Heart right ventricle (tissue), 16 donors: ENCODE measurements at regions not wholly inside any gene's neighbourhood (a gene's known extent, or its start where the extent isn't known, plus 50 kb on each side); places are given as distances from the start of the nearest gene placed in this dataset.

ENCODE experiments used
- ATAC-seq, 8 donors: fragments of 200-7000 bp; cut with Tn5 transposase; one replicate each; pipeline ENCODE4 v1.9.1; 2020; ENCODE audit warnings: mild to moderate bottlenecking in 8 of 8, moderate library complexity in 8 of 8, moderate number of reproducible peaks in 1 of 8
- DNase-seq, 2 donors: peaks; one replicate each; pipeline ENCODE4 v3.0.0-alpha.2; 2020
- H3K27ac ChIP-seq, 10 donors: fragments of 200-600 bp; sonication (generic) in 2 of 10; one replicate each; pipeline versions ENCODE4 v1.5.0 to v1.8.0; 2020 to 2022; ENCODE audit warnings: mild to moderate bottlenecking in 3 of 10
- H3K27me3 ChIP-seq, 7 donors: fragments of 200-600 bp; one replicate each; pipeline ENCODE4 v1.8.0; 2021 to 2022; ENCODE audit warnings: mild to moderate bottlenecking in 2 of 7
- H3K36me3 ChIP-seq, 9 donors: fragments of 200-600 bp; sonication (generic) in 1 of 9; one replicate each; pipeline versions ENCODE4 v1.5.0 to v1.8.0; 2020 to 2022; ENCODE audit warnings: mild to moderate bottlenecking in 2 of 9
- H3K4me1 ChIP-seq, 9 donors: fragments of 200-600 bp; sonication (generic) in 1 of 9; one replicate each; pipeline versions ENCODE4 v1.5.0 to v1.8.0; 2020 to 2022; ENCODE audit warnings: mild to moderate bottlenecking in 4 of 9
- H3K4me3 ChIP-seq, 10 donors: fragments of 200-600 bp; sonication (generic) in 2 of 10; one replicate each; pipeline versions ENCODE4 v1.5.0 to v1.8.0; 2020 to 2022; ENCODE audit warnings: mild to moderate bottlenecking in 7 of 10, moderate library complexity in 2 of 10
- H3K9me3 ChIP-seq, 11 donors: fragments of 200-600 bp in 10 of 11; sonication (generic) in 2 of 11; one replicate each; pipeline versions ENCODE4 v1.5.0 to v1.8.0; 2013 to 2022; ENCODE audit warnings: mild to moderate bottlenecking in 2 of 11, control low read depth in 1 of 11, moderate library complexity in 1 of 11
- CTCF ChIP-seq, 9 donors: fragments of 200-600 bp; sonication (generic) in 2 of 9; IDR thresholded peaks; one replicate each; pipeline versions ENCODE4 v1.5.0 to v1.8.0; 2021 to 2022; ENCODE audit warnings: antibody characterized with exemption in 9 of 9, mild to moderate bottlenecking in 5 of 9, moderate library complexity in 1 of 9
- WGBS, 2 donors: extraction: QIAGEN DNeasy Blood & Tissue Kit; methylation state at CpG; one replicate each; pipeline ENCODE4 v1.1.7; 2013; ENCODE audit warnings: inconsistent platforms in 1 of 2; 5-methylcytosine and 5-hydroxymethylcytosine counted together
- intact Hi-C, 10 donors: fragments of 100-400 bp; cut with DNase I; formaldehyde crosslinking; loops; one replicate each; pipeline versions ENCODE4 v1.11.1 to v1.14.2; 2022
- donor health status: Arrhythmogenic right ventricular cardiomyopathy.
- donor health status: ischemic (EF 13 %, LVEDD 7.1; RV severe dilation, severe dysfunction).
- donor health status: healthy with polysubstance abuse.
- donor health status: DM: no; HTN: yes; CAD: no.
- donor health status: DM: no; HTN: no; CAD: no.
- donor health status: ischemic (EF 25% LVEDD 6.9; RV normal size, moderate dysfunction).
- donor health status: ischemic (EF 25% LVEDD 5.7; RV mildly dilated, moderate dysfunction).
- donor health status: healthy.
- donor health status: DM: yes; HTN: yes; CAD: no.
- donor health status: Ischemic cardiomyopathy.
- donor health status: ischemic (EF 35%, LVEDD 5.7; RV mildly dilated, moderate dysfunction).
- donor health status: nonischemic (EF 11% LVEDD 7.7; RV severe dilation, severe dysfunction).
- donor health status: DM: yes; HTN: yes; CAD: no.
- donor health status: PGD.
- donor health status: ischemic (EF 29% LVEDD 5.4; RV normal size, mild dysfunction).
- donor health status: nonischemic (EF 23%, LVEDD 6.1; RV moderate dilation, normal function).

- no peak overlapping the region for H3K27ac ChIP-seq
- H3K36me3 ChIP-seq: no peaks in the 10 kb centered on the region
- no peak for TF ChIP-seq CTCF (IDR thresholded peaks at IDR 0.05)
- intact Hi-C loops: no loop called here
- DNase-seq (no peak), ATAC-seq (no peak)
- H3K9me3 ChIP-seq: no peaks in the 10 kb centered on the region
- H3K27me3 ChIP-seq: no peaks in the 10 kb centered on the region
- H3K4me1 ChIP-seq: peaks cover 0 to 29% (median 0%) of the 10 kb centered on the region in 9 donors
- H3K4me3 ChIP-seq: no peak overlapping the region
- 52 to 58% methylated on average over 1 of the region's 1 CpG for WGBS, 2 donors
These were observed 256.5 kb downstream of the HACE1 start for GRCh38 chr6:104603108-104603745.

- intact Hi-C loops: no loop called here
- H3K36me3 ChIP-seq: no peaks in the 10 kb centered on the region
- no peak for ATAC-seq
- 47 to 51% methylated on average over 3 of the region's 3 CpGs for WGBS, 2 donors
- no peak for TF ChIP-seq CTCF (IDR thresholded peaks at IDR 0.05)
- no peak overlapping the region for H3K27ac ChIP-seq
- H3K27me3 ChIP-seq: no peaks in the 10 kb centered on the region
- no peak overlapping the region for H3K4me3 ChIP-seq
- H3K9me3 ChIP-seq: no peaks in the 10 kb centered on the region
- H3K4me1 ChIP-seq: peaks cover 0 to 29% (median 0%) of the 10 kb centered on the region in 9 donors
- DNase-seq: no peak
These were observed 258.0 kb downstream of the HACE1 start for GRCh38 chr6:104601721-104602120.

- Histone ChIP-seq H3K4me3 (no peak overlapping the region), H3K4me1 (peaks cover 0 to 29% (median 0%) of the 10 kb centered on the region in 9 donors), H3K9me3 (no peaks in the 10 kb centered on the region), H3K27ac (no peak overlapping the region), H3K27me3 (no peaks in the 10 kb centered on the region), H3K36me3 (no peaks in the 10 kb centered on the region)
- TF ChIP-seq CTCF (IDR thresholded peaks at IDR 0.05): no peak
- ATAC-seq (no peak), DNase-seq (no peak)
- 46 to 50% methylated on average over 6 of the region's 6 CpGs for WGBS, 2 donors
- intact Hi-C loops: no loop called here
These were observed 258.5 kb downstream of the HACE1 start for GRCh38 chr6:104601131-104601651.

- no peak overlapping the region for H3K4me3 ChIP-seq
- intact Hi-C loops: no loop called here
- 50 to 73% methylated on average over 2 of the region's 2 CpGs for WGBS, 2 donors
- TF ChIP-seq CTCF (IDR thresholded peaks at IDR 0.05): no peak
- H3K36me3 ChIP-seq: no peaks in the 10 kb centered on the region
- no peak overlapping the region for H3K27ac ChIP-seq
- no peaks in the 10 kb centered on the region for H3K9me3 ChIP-seq
- ATAC-seq (no peak), DNase-seq (no peak)
- H3K27me3 ChIP-seq: no peaks in the 10 kb centered on the region
- peaks cover 0 to 29% (median 0%) of the 10 kb centered on the region in 9 donors for H3K4me1 ChIP-seq
These were observed 259.1 kb downstream of the HACE1 start for GRCh38 chr6:104600639-104600931.
